ENCODE measurements at regions not wholly inside any gene's neighbourhood (a gene's known extent, or its start where the extent isn't known, plus 50 kb on each side); places are given as distances from the start of the nearest gene placed in this dataset.

GRCh38 chr4:137701401-137701800, 169.1 kb upstream of the PCDH18 start:
- Mint-ChIP-seq H3K4me3 (ENCODE audit: unreplicated experiment) (no peak overlapping the region), H3K4me1 (ENCODE audit: low read depth) (peaks cover 43% of the 10 kb centered on the region), H3K27me3 (ENCODE audit: low read depth) (no peaks in the 10 kb centered on the region), H3K27ac (ENCODE audit: unreplicated experiment) (no peak overlapping the region), H3K36me3 (ENCODE audit: low read depth) (no peaks in the 10 kb centered on the region), H3K9me3 (ENCODE audit: low read depth) (no peaks in the 10 kb centered on the region)
- no peak for DNase-seq (ENCODE audit: low spot score)
- TF ChIP-seq CTCF (IDR thresholded peaks at IDR 0.05), result no peak

GRCh38 chr4:137700751-137701150, 168.5 kb upstream of the PCDH18 start:
- H3K36me3 Mint-ChIP-seq (ENCODE audit: low read depth), result no peaks in the 10 kb centered on the region
- no peaks in the 10 kb centered on the region for H3K27me3 Mint-ChIP-seq (ENCODE audit: low read depth)
- no peak overlapping the region for H3K4me3 Mint-ChIP-seq (ENCODE audit: unreplicated experiment)
- peaks cover 39% of the 10 kb centered on the region for H3K4me1 Mint-ChIP-seq (ENCODE audit: low read depth)
- H3K9me3 Mint-ChIP-seq (ENCODE audit: low read depth), result no peaks in the 10 kb centered on the region
- peak overlapping the region; percentile 50 for H3K27ac Mint-ChIP-seq (ENCODE audit: unreplicated experiment)
- no peak for TF ChIP-seq CTCF (IDR thresholded peaks at IDR 0.05)
- DNase-seq (ENCODE audit: low spot score), result no peak

- DNase-seq (ENCODE audit: low spot score), result no peak
- Mint-ChIP-seq H3K36me3 (ENCODE audit: low read depth) (no peaks in the 10 kb centered on the region), H3K27ac (ENCODE audit: unreplicated experiment) (peak overlapping the region; percentile 50), H3K4me1 (ENCODE audit: low read depth) (peaks cover 39% of the 10 kb centered on the region), H3K27me3 (ENCODE audit: low read depth) (no peaks in the 10 kb centered on the region), H3K9me3 (ENCODE audit: low read depth) (no peaks in the 10 kb centered on the region), H3K4me3 (ENCODE audit: unreplicated experiment) (no peak overlapping the region)
- TF ChIP-seq CTCF (IDR thresholded peaks at IDR 0.05), result no peak
These were observed 167.8 kb upstream of the PCDH18 start for GRCh38 chr4:137700072-137700471.

GRCh38 chr4:137694138-137694537, 161.8 kb upstream of the PCDH18 start:
- no peak overlapping the region for H3K4me3 Mint-ChIP-seq (ENCODE audit: unreplicated experiment)
- peaks cover 6% of the 10 kb centered on the region for H3K9me3 Mint-ChIP-seq (ENCODE audit: low read depth)

GRCh38 chr4:137693641-137694040, 161.3 kb upstream of the PCDH18 start:
- no peak for TF ChIP-seq CTCF (IDR thresholded peaks at IDR 0.05)
- peaks cover 24% of the 10 kb centered on the region for H3K4me1 Mint-ChIP-seq (ENCODE audit: low read depth)
- H3K27me3 Mint-ChIP-seq (ENCODE audit: low read depth), result no peaks in the 10 kb centered on the region
- H3K27ac Mint-ChIP-seq (ENCODE audit: unreplicated experiment), result peak overlapping the region; percentile 85
- no peak for DNase-seq (ENCODE audit: low spot score)
- H3K9me3 Mint-ChIP-seq (ENCODE audit: low read depth), result peaks cover 6% of the 10 kb centered on the region
- H3K36me3 Mint-ChIP-seq (ENCODE audit: low read depth), result no peaks in the 10 kb centered on the region
- H3K4me3 Mint-ChIP-seq (ENCODE audit: unreplicated experiment), result no peak overlapping the region

More at GRCh38 chr4:137694138-137694537, 161.8 kb upstream of the PCDH18 start:
- no peak for TF ChIP-seq CTCF (IDR thresholded peaks at IDR 0.05)
- peaks cover 25% of the 10 kb centered on the region for H3K4me1 Mint-ChIP-seq (ENCODE audit: low read depth)
- DNase-seq (ENCODE audit: low spot score), result no peak
- peak overlapping the region; percentile 85 for H3K27ac Mint-ChIP-seq (ENCODE audit: unreplicated experiment)
- no peaks in the 10 kb centered on the region for H3K27me3 Mint-ChIP-seq (ENCODE audit: low read depth)
- no peaks in the 10 kb centered on the region for H3K36me3 Mint-ChIP-seq (ENCODE audit: low read depth)

All from chondrocyte (in vitro differentiated cells).